Sigmoid colon (tissue), 4 donors: ENCODE measurements at regions not wholly inside any gene's neighbourhood (a gene's known extent, or its start where the extent isn't known, plus 50 kb on each side); places are given as distances from the start of the nearest gene placed in this dataset.

ENCODE experiments used
- CTCF ChIP-seq, 4 experiments: fragments of 450-650 bp in 3 of 4; fragments of 200-600 bp in 1 of 4; IDR thresholded peaks; one replicate each; pipeline ENCODE4 v1.5.1; 2016 to 2019; ENCODE audit warnings: antibody characterized with exemption in 4 of 4, mild to moderate bottlenecking in 3 of 4, moderate library complexity in 2 of 4
- POLR2A ChIP-seq, 2 donors: fragments of 450-650 bp; IDR thresholded peaks; one replicate each; pipeline ENCODE4 v1.6.1; 2016; ENCODE audit warnings: antibody characterized with exemption in 2 of 2, mild to moderate bottlenecking in 2 of 2, moderate library complexity in 2 of 2
- POLR2AphosphoS5 ChIP-seq, 4 donors: sonication (generic); formaldehyde crosslinking; IDR thresholded peaks; one replicate each; pipeline ENCODE4 v1.6.1; 2017; ENCODE audit warnings: antibody characterized with exemption in 4 of 4

- TF ChIP-seq CTCF (IDR thresholded peaks at IDR 0.05) = no peak
- peak; percentile 72 to 84 (median 76) for TF ChIP-seq POLR2AphosphoS5 (IDR thresholded peaks at IDR 0.05)
- TF ChIP-seq POLR2A (IDR thresholded peaks at IDR 0.05) = no peak
These were observed 244.2 kb upstream of the PIK3R1 start for GRCh38 chr5:67971223-67971830.
